ENCODE measurements at regions not wholly inside any gene's neighbourhood (a gene's known extent, or its start where the extent isn't known, plus 50 kb on each side); places are given as distances from the start of the nearest gene placed in this dataset.
A peak's percentile ranks its signal among the peaks of the same experiment; 100 is the strongest.

GRCh38 chr12:128052331-128052730 lies 214.6 kb upstream of the TMEM132C start:
- H3K18ac ChIP-seq (ENCODE audit: insufficient read length, low read depth, low read length), result no peak overlapping the region
- peak overlapping the region in 1 of 3 experiments; percentile 54; a peak in 1 of 7 replicates for H3K27ac Mint-ChIP-seq
- no peak overlapping the region for H3K9ac ChIP-seq (ENCODE audit: extremely low read depth, insufficient read length, low read length)
- no peak overlapping the region for H2BK12ac ChIP-seq (ENCODE audit: insufficient read length, low read depth, low read length)
- H3K23ac ChIP-seq (ENCODE audit: insufficient read length, low read depth, low read length), result no peak overlapping the region
- H3K27me3 ChIP-seq (ENCODE audit: insufficient read depth, low read length), result no peaks in the 10 kb centered on the region
- no peaks in the 10 kb centered on the region for H4K20me1 ChIP-seq (ENCODE audit: control insufficient read depth, insufficient read depth, insufficient read length)
- no peak overlapping the region for H2BK5ac ChIP-seq (ENCODE audit: insufficient read length, low read length)
- H3K56ac ChIP-seq (ENCODE audit: insufficient read length, low read depth, low read length), result no peak overlapping the region
- H3K79me2 ChIP-seq (ENCODE audit: insufficient read depth, low read length), result no peaks in the 10 kb centered on the region
- H3K4me3 Mint-ChIP-seq, result no peak overlapping the region
- no peaks in the 10 kb centered on the region for H3K23me2 ChIP-seq (ENCODE audit: insufficient read length, low read depth, low read length, poor library complexity, severe bottlenecking)
- H3K36me3 Mint-ChIP-seq (ENCODE audit: insufficient read depth in 1 of 3, low read depth in 3 of 3), result no peaks in the 10 kb centered on the region
- no peak for DNase-seq
- WGBS (ENCODE audit: extremely low coverage, insufficient read length, low lambda C conversion rate), result no CpG with 5 or more reads among the region's 8 CpGs
- no peak overlapping the region for H2BK20ac ChIP-seq (ENCODE audit: low read depth, low read length, poor library complexity, severe bottlenecking)
- no peak overlapping the region for H4K91ac ChIP-seq (ENCODE audit: insufficient read length, low read depth, low read length)
- H2AFZ ChIP-seq (ENCODE audit: low read length), result no peak overlapping the region
- H3K4me1 Mint-ChIP-seq, result peaks cover 18 to 19% of the 10 kb centered on the region in 2 experiments
- no peak overlapping the region for H2BK15ac ChIP-seq (ENCODE audit: low read depth, low read length)
- H2AK5ac ChIP-seq (ENCODE audit: insufficient read length, low read length), result no peak overlapping the region
- no peak overlapping the region for H3K4me2 ChIP-seq (ENCODE audit: insufficient read depth, insufficient read length, low read length)
- H4K8ac ChIP-seq (replicated peaks; ENCODE audit: insufficient read length, low read depth, low read length), result no peak overlapping the region
- no peaks in the 10 kb centered on the region; the same call in 1 of the 2 replicates for H3K4me1 ChIP-seq (ENCODE audit: insufficient read depth, low read length)
- no peak overlapping the region for H2BK120ac ChIP-seq (ENCODE audit: low read depth, low read length, poor library complexity, severe bottlenecking)
- H3K9me3 Mint-ChIP-seq, result peaks cover 0 to 2% of the 10 kb centered on the region in 2 experiments; a peak in 2 of 5 replicates
- no peaks in the 10 kb centered on the region for H3K9me3 ChIP-seq (ENCODE audit: control insufficient read depth, low read depth, low read length)
- no peak overlapping the region for H3K4ac ChIP-seq (ENCODE audit: low read depth, low read length)
- H4K5ac ChIP-seq (ENCODE audit: insufficient read length, low read depth, low read length), result no peak overlapping the region
- TF ChIP-seq CTCF (conservative IDR thresholded peaks at IDR 0.05), result no peak
- no peak overlapping the region for H3K14ac ChIP-seq (ENCODE audit: insufficient read depth, low read length)
- H3K79me1 ChIP-seq (ENCODE audit: insufficient read depth, low read depth, low read length, poor library complexity, severe bottlenecking), result no peaks in the 10 kb centered on the region
- H3K27ac ChIP-seq (ENCODE audit: insufficient read length, low read depth, low read length), result no peak overlapping the region
- H3T11ph ChIP-seq (ENCODE audit: low read length), result no peak overlapping the region
- H3K27me3 Mint-ChIP-seq (ENCODE audit: low read depth), result peaks cover 18% of the 10 kb centered on the region

Measured in H9 (cell line).